ENCODE measurements at regions not wholly inside any gene's neighbourhood (a gene's known extent, or its start where the extent isn't known, plus 50 kb on each side); places are given as distances from the start of the nearest gene placed in this dataset.
"Not testable (repeated sequence)": the region's sequence is repeated elsewhere in the genome, so short reads cannot be mapped to it uniquely, and the experiment has no call there.

GRCh38 chr2:111454404-111454803, 333.7 kb downstream of the BCL2L11 start:
- DNase-seq: not testable (repeated sequence)

GRCh38 chr2:111455016-111456015, 334.6 kb downstream of the BCL2L11 start:
- not testable (repeated sequence) for DNase-seq

GRCh38 chr2:111457191-111457590, 336.5 kb downstream of the BCL2L11 start:
- not testable (repeated sequence) for DNase-seq

GRCh38 chr2:111460901-111461300, 340.2 kb downstream of the BCL2L11 start:
- not testable (repeated sequence) for DNase-seq

GRCh38 chr2:111461831-111462230, 341.1 kb downstream of the BCL2L11 start:
- not testable (repeated sequence) for DNase-seq

GRCh38 chr2:111462572-111462971, 341.9 kb downstream of the BCL2L11 start:
- not testable (repeated sequence) for DNase-seq

DNA sequence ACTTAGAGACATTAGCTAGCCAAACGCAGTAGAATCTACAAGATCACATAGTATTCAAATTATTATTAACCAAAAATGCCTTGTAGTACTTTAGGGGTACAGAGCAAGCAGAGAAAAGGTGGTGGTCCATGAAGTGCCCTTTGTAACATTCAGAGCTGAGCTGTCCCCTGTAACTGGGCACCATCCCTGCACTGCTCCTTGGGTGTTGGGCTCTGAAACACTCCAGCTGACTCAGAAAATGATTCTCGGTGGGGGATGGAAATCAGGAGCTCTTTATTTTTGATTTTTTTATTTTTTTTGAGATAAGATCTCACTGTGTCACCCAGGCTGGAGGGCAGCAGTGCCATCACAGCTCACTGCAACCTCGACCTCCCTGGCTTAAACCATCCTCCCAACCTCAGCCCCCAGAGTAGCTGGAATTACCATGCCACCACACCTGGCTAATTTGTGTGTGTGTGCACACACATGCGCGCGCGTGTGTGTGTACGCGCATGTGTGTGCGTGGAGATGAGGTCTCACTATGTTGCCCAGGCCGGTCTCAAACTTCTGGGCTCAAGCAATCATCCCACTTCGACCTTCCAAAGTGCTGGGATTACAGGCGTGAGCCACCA, 342.6 kb downstream of the BCL2L11 start:
- DNase-seq: not testable (repeated sequence)

DNA sequence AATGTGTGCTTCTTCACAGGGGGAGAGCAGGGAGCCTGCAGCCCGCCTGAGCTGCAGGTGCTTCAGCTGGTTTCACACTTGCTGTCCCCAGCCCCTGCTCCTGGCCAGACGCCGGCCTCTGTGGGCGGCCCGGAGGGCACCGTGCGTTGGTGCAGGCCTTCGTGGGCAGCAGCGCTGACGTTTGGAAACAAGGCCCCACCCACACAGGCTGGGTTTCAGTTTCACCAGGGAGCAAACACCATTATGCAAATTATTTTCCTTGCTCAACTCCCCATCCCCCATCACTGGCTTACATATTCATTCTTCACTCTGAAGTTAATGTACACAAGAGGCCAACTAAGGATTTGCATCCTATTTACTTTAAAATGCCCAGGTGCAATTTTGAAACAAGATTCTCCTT, 343.2 kb downstream of the BCL2L11 start:
- DNase-seq: not testable (repeated sequence)

- not testable (repeated sequence) for DNase-seq
Observed at GRCh38 chr2:111464367-111464766, 343.7 kb downstream of the BCL2L11 start.

- not testable (repeated sequence) for DNase-seq
Observed at GRCh38 chr2:111465521-111465920, 344.8 kb downstream of the BCL2L11 start.

DNA sequence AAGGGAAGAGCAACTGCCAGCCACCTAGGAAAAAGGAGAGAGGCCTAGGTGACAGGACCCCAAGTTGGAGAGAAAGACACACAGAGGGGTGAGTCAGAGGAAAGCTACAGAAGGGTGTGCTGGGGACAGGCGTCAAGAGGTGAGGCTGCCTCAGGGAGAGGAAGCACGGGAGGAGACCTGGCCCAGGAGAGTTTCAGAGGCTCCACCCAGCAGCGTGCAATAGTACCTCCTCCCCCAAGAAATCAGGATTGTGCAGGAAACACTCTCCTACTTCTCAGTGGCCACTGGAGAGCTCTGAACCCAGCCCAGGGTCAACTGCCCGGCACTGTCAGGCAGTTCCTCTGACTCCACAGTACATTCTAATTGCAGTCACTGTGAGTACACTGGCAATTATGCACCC, 346.0 kb downstream of the BCL2L11 start:
- DNase-seq: not testable (repeated sequence)

GRCh38 chr2:111470924-111471323, 350.2 kb downstream of the BCL2L11 start:
- DNase-seq: not testable (repeated sequence)

GRCh38 chr2:111471791-111472530, 351.2 kb downstream of the BCL2L11 start:
- not testable (repeated sequence) for DNase-seq

GRCh38 chr2:111472844-111473403, 352.2 kb downstream of the BCL2L11 start:
- not testable (repeated sequence) for DNase-seq

DNA sequence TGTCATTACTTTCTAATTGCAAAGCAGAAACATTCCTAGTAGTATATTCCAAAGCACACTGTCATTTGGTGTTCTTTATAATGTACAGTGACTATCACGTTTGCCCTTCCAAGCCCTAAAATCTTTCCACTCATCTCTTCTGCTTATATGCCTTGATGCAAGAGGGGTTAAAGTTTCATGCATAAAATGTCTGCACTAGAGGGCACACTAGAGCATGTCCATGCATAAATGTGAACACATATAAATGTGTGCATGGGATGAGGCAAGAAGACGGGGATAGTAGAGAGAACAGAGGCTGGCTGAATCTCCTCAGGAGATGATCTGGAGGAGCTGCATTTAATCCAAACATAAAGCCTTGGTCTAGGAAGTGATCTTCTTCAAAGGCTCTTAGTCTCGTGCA, 352.8 kb downstream of the BCL2L11 start:
- not testable (repeated sequence) for DNase-seq

- DNase-seq: not testable (repeated sequence)
Observed at GRCh38 chr2:111474198-111474705, 353.5 kb downstream of the BCL2L11 start.

DNA sequence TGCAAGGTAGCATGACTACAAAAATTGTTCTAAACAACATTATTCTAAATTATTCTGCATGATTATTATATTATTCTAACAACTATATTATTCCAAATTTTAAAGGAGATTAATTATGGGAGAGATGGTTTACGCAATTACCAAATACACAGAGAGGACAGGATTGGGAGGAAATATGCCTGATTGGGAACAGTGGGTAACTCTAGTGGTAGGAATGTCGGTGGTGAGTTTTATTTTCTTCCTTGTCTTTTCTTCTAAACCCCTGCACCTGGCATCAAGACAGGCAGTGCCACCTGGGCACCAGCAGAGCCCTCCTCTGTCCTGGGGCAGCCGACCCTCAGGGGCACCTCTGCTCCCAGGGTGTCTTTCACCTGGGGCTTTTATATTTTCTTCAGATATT, 357.6 kb downstream of the BCL2L11 start:
- DNase-seq: not testable (repeated sequence)

GRCh38 chr2:111478871-111479318, 358.2 kb downstream of the BCL2L11 start:
- not testable (repeated sequence) for DNase-seq

GRCh38 chr2:111480016-111480625, 359.4 kb downstream of the BCL2L11 start:
- DNase-seq: not testable (repeated sequence)

DNA sequence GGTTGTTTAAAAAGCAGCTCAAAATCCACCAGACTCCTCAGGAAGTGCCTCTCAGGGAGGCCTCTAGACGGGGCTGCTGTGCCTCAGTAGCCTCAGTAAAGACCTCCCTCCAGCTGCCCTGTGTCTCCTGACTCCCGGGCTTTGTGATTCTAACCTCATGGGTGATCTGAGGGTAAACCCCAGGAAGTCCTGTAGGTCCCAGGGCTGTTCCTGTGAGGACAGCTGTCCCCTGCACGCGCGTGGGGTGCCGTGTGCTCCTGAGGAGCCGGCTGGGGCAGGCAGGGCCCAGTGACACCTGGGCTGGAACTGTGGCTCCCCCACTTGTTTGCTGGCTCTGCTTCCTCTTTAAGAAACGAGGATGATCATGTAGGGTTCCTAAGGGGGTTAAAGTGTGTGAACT, 359.9 kb downstream of the BCL2L11 start:
- DNase-seq: not testable (repeated sequence)

- not testable (repeated sequence) for DNase-seq
Observed at GRCh38 chr2:111481219-111481618, 360.5 kb downstream of the BCL2L11 start.
